KMS-11 (cell line): ENCODE measurements at regions not wholly inside any gene's neighbourhood (a gene's known extent, or its start where the extent isn't known, plus 50 kb on each side); places are given as distances from the start of the nearest gene placed in this dataset.

Source experiments
- H2AFZ ChIP-seq: fragments of 200-600 bp; sonication (generic); 2 replicates; pipeline ENCODE4 v1.6.1; 2016; ENCODE audit warnings: antibody characterized with exemption, mixed run types, low read depth
- H3K27ac ChIP-seq: fragments of 200-600 bp; sonication (generic); 2 replicates; pipeline ENCODE4 v1.6.1; 2016; ENCODE audit warnings: mild to moderate bottlenecking, mixed run types
- H3K27me3 ChIP-seq: fragments of 200-600 bp; sonication (generic); 2 replicates; pipeline ENCODE4 v1.6.1; 2017; ENCODE audit warnings: mild to moderate bottlenecking, low read depth, mixed run types, moderate library complexity; ENCODE audit not compliant: insufficient read depth
- H3K36me3 ChIP-seq: fragments of 200-600 bp; sonication (generic); 2 replicates; pipeline ENCODE4 v1.6.1; 2017; ENCODE audit warnings: mild to moderate bottlenecking, mixed run types; ENCODE audit not compliant: insufficient read depth
- H3K4me1 ChIP-seq: fragments of 200-600 bp; sonication (generic); 2 replicates; pipeline ENCODE4 v1.6.1; 2016; ENCODE audit warnings: mild to moderate bottlenecking, low read depth, mixed run types; ENCODE audit not compliant: poor library complexity, severe bottlenecking
- H3K4me2 ChIP-seq: fragments of 200-600 bp; sonication (generic); 2 replicates; pipeline ENCODE4 v1.7.0; 2016; ENCODE audit warnings: mild to moderate bottlenecking, mixed run types
- H3K4me3 ChIP-seq: fragments of 200-600 bp; sonication (generic); IDR thresholded peaks from 2 replicates; pipeline ENCODE4 v1.6.1; 2017; ENCODE audit warnings: low read depth, low read length, mixed read lengths; ENCODE audit not compliant: insufficient read depth
- H3K79me2 ChIP-seq: fragments of 200-600 bp; sonication (generic); 2 replicates; pipeline ENCODE4 v1.6.1; 2016; ENCODE audit warnings: low read depth, mixed run types; ENCODE audit not compliant: insufficient read depth
- H3K9ac ChIP-seq: fragments of 200-600 bp; sonication (generic); 2 replicates; pipeline ENCODE4 v1.6.1; 2016; ENCODE audit warnings: mild to moderate bottlenecking, mixed run types
- H4K20me1 ChIP-seq: fragments of 200-600 bp; sonication (generic); 2 replicates; pipeline ENCODE4 v1.6.1; 2016; ENCODE audit warnings: mild to moderate bottlenecking, mixed run types; ENCODE audit not compliant: insufficient read depth
- CTCF ChIP-seq: fragments of 200-600 bp; sonication (generic); conservative IDR thresholded peaks from 2 replicates; pipeline ENCODE4 v1.6.1; 2017; ENCODE audit warnings: low read depth, mild to moderate bottlenecking, antibody characterized with exemption, low read length, moderate library complexity, mixed read lengths

- no peak overlapping the region for H3K27ac ChIP-seq
- no peak for TF ChIP-seq CTCF
- no peak overlapping the region for H2AFZ ChIP-seq
- H3K4me3 ChIP-seq, result no peak overlapping the region
- H3K4me2 ChIP-seq, result no peak overlapping the region
- H3K27me3 ChIP-seq, result no peaks in the 10 kb centered on the region
- H3K4me1 ChIP-seq, result no peaks in the 10 kb centered on the region
- H3K36me3 ChIP-seq, result no peaks in the 10 kb centered on the region
- H4K20me1 ChIP-seq, result no peaks in the 10 kb centered on the region
- no peaks in the 10 kb centered on the region for H3K79me2 ChIP-seq
- H3K9ac ChIP-seq, result no peak overlapping the region
These were observed 901.4 kb downstream of the AACS start for GRCh38 chr12:125966641-125967040.

GRCh38 chr12:125968413-125968812 is 903.2 kb downstream of the AACS start:
- Histone ChIP-seq H3K9ac (no peak overlapping the region), H3K79me2 (no peaks in the 10 kb centered on the region), H2AFZ (no peak overlapping the region), H3K4me3 (no peak overlapping the region), H3K27me3 (no peaks in the 10 kb centered on the region), H3K36me3 (no peaks in the 10 kb centered on the region), H3K4me2 (no peak overlapping the region), H4K20me1 (no peaks in the 10 kb centered on the region), H3K4me1 (no peaks in the 10 kb centered on the region), H3K27ac (no peak overlapping the region)
- no peak for TF ChIP-seq CTCF

GRCh38 chr12:125971981-125972380 is 906.7 kb downstream of the AACS start:
- Histone ChIP-seq H3K4me3 (no peak overlapping the region), H2AFZ (no peak overlapping the region), H3K4me2 (no peak overlapping the region), H3K27ac (no peak overlapping the region), H4K20me1 (no peaks in the 10 kb centered on the region), H3K79me2 (no peaks in the 10 kb centered on the region), H3K9ac (no peak overlapping the region), H3K27me3 (no peaks in the 10 kb centered on the region), H3K36me3 (no peaks in the 10 kb centered on the region), H3K4me1 (no peaks in the 10 kb centered on the region)
- TF ChIP-seq CTCF, result no peak

- H2AFZ ChIP-seq, result no peak overlapping the region
- no peak overlapping the region for H3K9ac ChIP-seq
- H3K4me2 ChIP-seq, result no peak overlapping the region
- no peaks in the 10 kb centered on the region for H3K36me3 ChIP-seq
- H3K79me2 ChIP-seq, result no peaks in the 10 kb centered on the region
- H3K27me3 ChIP-seq, result no peaks in the 10 kb centered on the region
- TF ChIP-seq CTCF, result no peak
- H4K20me1 ChIP-seq, result no peaks in the 10 kb centered on the region
- no peaks in the 10 kb centered on the region for H3K4me1 ChIP-seq
- no peak overlapping the region for H3K4me3 ChIP-seq
- H3K27ac ChIP-seq, result no peak overlapping the region
These were observed 913.1 kb downstream of the AACS start for GRCh38 chr12:125978286-125978685.
